ENCODE measurements at regions not wholly inside any gene's neighbourhood (a gene's known extent, or its start where the extent isn't known, plus 50 kb on each side); places are given as distances from the start of the nearest gene placed in this dataset.

GRCh38 chr9:20244271-20244670 lies 378.0 kb downstream of the MLLT3 start:
- 91% methylated on average over 6 of the region's 6 CpGs; no CpG with 5 or more reads in 1 of the 2 experiments for WGBS, 2 experiments (ENCODE audit: extremely low coverage in 1 of 2, insufficient coverage in 1 of 2, insufficient read length in 1 of 2, insufficient replicate concordance in 2 of 2, low coverage in 1 of 2, low lambda C conversion rate in 2 of 2, missing lambda C conversion rate in 1 of 2)
- no peaks in the 10 kb centered on the region for H3K9me3 ChIP-seq (ENCODE audit: insufficient read depth in 2 of 2, low read depth in 1 of 2, low read length in 1 of 2)
- no peak overlapping the region for H4K5ac ChIP-seq (ENCODE audit: insufficient read length, low read depth, low read length)
- no peaks in the 10 kb centered on the region for H3K79me1 ChIP-seq (ENCODE audit: low read depth, low read length)
- DNase-seq (ENCODE audit: low read depth in 1 of 2, low spot score in 2 of 2) (no peak), FAIRE-seq (no peak)
- H4K8ac ChIP-seq (ENCODE audit: extremely low read depth, insufficient read depth, low read length), result no peak overlapping the region
- no peak overlapping the region for H3K4me2 ChIP-seq (ENCODE audit: insufficient read depth in 1 of 2, low read depth in 2 of 2, low read length in 2 of 2)
- H4K20me1 ChIP-seq (replicated peaks in 1 of 2; ENCODE audit: control insufficient read depth in 1 of 2, insufficient read depth in 2 of 2, low read length in 2 of 2), result no peaks in the 10 kb centered on the region
- H2BK12ac ChIP-seq (ENCODE audit: low read depth, low read length), result no peak overlapping the region
- no peaks in the 10 kb centered on the region for H3K79me2 ChIP-seq (ENCODE audit: control insufficient read depth in 1 of 2, insufficient read depth in 2 of 2, low read length in 2 of 2)
- no peak overlapping the region for H2BK20ac ChIP-seq (ENCODE audit: low read length)
- no peak overlapping the region for H2AFZ ChIP-seq (ENCODE audit: low read length)
- no peak overlapping the region for H3K18ac ChIP-seq (ENCODE audit: extremely low read depth, low read length)
- ChIA-PET POLR2A (ENCODE audit: partially characterized antibody) (no interaction called here), CTCF (ENCODE audit: partially characterized antibody) (no interaction called here)
- H3K56ac ChIP-seq (replicated peaks; ENCODE audit: insufficient read length, low read depth, low read length), result no peak overlapping the region
- no peak overlapping the region for H3K23ac ChIP-seq (ENCODE audit: insufficient read length)
- no peak overlapping the region for H3K14ac ChIP-seq (ENCODE audit: insufficient read length)
- TF ChIP-seq RBBP5 (IDR thresholded peaks at IDR 0.05; ENCODE audit: borderline replicate concordance, low read depth, low read length), result no peak
- TF ChIP-seq SIRT6 (IDR thresholded peaks at IDR 0.05; ENCODE audit: low read length), result no peak
- TF ChIP-seq KDM5A (IDR thresholded peaks at IDR 0.05; ENCODE audit: low read length), result no peak
- no peak for TF ChIP-seq EP300 (IDR thresholded peaks at IDR 0.05; ENCODE audit: borderline replicate concordance in 1 of 2, low read depth in 2 of 2, low read length in 2 of 2)
- TF ChIP-seq ATF2 (IDR thresholded peaks at IDR 0.05; ENCODE audit: low read length), result no peak
- TF ChIP-seq SP4 (IDR thresholded peaks at IDR 0.05; ENCODE audit: low read length), result no peak
- TF ChIP-seq RXRA (IDR thresholded peaks at IDR 0.05; ENCODE audit: insufficient read depth, low read depth, low read length), result no peak
- TF ChIP-seq SP2 (IDR thresholded peaks at IDR 0.05; ENCODE audit: low read length), result no peak
- TF ChIP-seq RNF2 (IDR thresholded peaks at IDR 0.05; ENCODE audit: borderline replicate concordance, low read depth, low read length, missing control alignments, poor library complexity, severe bottlenecking), result no peak
- no peak for TF ChIP-seq CHD2 (IDR thresholded peaks at IDR 0.05; ENCODE audit: low read length)
- no peak for TF ChIP-seq TAF7 (optimal IDR thresholded peaks at IDR 0.05; ENCODE audit: borderline replicate concordance, low read depth, low read length)
- TF ChIP-seq BACH1 (IDR thresholded peaks at IDR 0.05; ENCODE audit: low read length), result no peak
- TF ChIP-seq EZH2 (IDR thresholded peaks at IDR 0.05; ENCODE audit: low read depth, low read length, severe bottlenecking), result no peak
- TF ChIP-seq RFX5 (IDR thresholded peaks at IDR 0.05; ENCODE audit: borderline replicate concordance, low read depth, low read length), result no peak
- H2BK120ac ChIP-seq (replicated peaks; ENCODE audit: low read depth, low read length), result no peak overlapping the region
- H3K27ac ChIP-seq (ENCODE audit: low read depth, low read length), result no peak overlapping the region
- no peak overlapping the region for H3K4ac ChIP-seq (replicated peaks; ENCODE audit: insufficient read length, low read depth, low read length)
- no peak overlapping the region for H4K91ac ChIP-seq (replicated peaks; ENCODE audit: insufficient read length, low read length)
- H3K4me1 ChIP-seq (replicated peaks in 1 of 4; ENCODE audit: control insufficient read depth in 3 of 4, insufficient read depth in 4 of 4, low read length in 3 of 4), result no peaks in the 10 kb centered on the region
- H3K4me3 ChIP-seq (ENCODE audit: extremely low read depth in 1 of 4, insufficient read depth in 2 of 4, low read depth in 3 of 4, low read length in 4 of 4), result no peak overlapping the region
- no peak overlapping the region for H2BK15ac ChIP-seq (ENCODE audit: low read length)
- H3K9ac ChIP-seq (replicated peaks in 1 of 4; ENCODE audit: extremely low read depth in 1 of 4, low read depth in 3 of 4, low read length in 3 of 4), result no peak overlapping the region
- H3K36me3 ChIP-seq (ENCODE audit: control insufficient read depth in 2 of 4, insufficient read depth in 4 of 4, low read length in 3 of 4), result no peaks in the 10 kb centered on the region
- no peaks in the 10 kb centered on the region for H3K23me2 ChIP-seq (ENCODE audit: low read depth, low read length)
- no peak overlapping the region for H2BK5ac ChIP-seq (ENCODE audit: low read depth, low read length)
- peaks cover 0 to 3% (median 0%) of the 10 kb centered on the region in 4 experiments; a peak in 2 of 7 replicates for H3K27me3 ChIP-seq (replicated peaks in 1 of 4; ENCODE audit: control insufficient read depth in 3 of 4, extremely low read depth in 1 of 4, insufficient read depth in 3 of 4, low read length in 3 of 4)
- H2AK5ac ChIP-seq (ENCODE audit: low read depth, low read length), result no peak overlapping the region

Data from H1 (cell line).